HS-27A (cell line): ENCODE measurements at regions not wholly inside any gene's neighbourhood (a gene's known extent, or its start where the extent isn't known, plus 50 kb on each side); places are given as distances from the start of the nearest gene placed in this dataset.
"Not testable (repeated sequence)": the region's sequence is repeated elsewhere in the genome, so short reads cannot be mapped to it uniquely, and the experiment has no call there.

ENCODE experiments used
- DNase-seq: peaks from one replicate; pipeline ENCODE4 v3.0.0-alpha.2; 2012; ENCODE audit warnings: low read depth, missing footprints

- no peak for DNase-seq
These were observed 610.0 kb upstream of the LMO3 start for GRCh38 chr12:17215759-17216570.

GRCh38 chr12:17214929-17215328, 609.0 kb upstream of the LMO3 start:
- no peak for DNase-seq

GRCh38 chr12:17206553-17206952, 600.6 kb upstream of the LMO3 start:
- DNase-seq = no peak

GRCh38 chr12:17204289-17205054, 598.5 kb upstream of the LMO3 start:
- no peak for DNase-seq

- no peak for DNase-seq
These were observed 597.5 kb upstream of the LMO3 start for GRCh38 chr12:17203497-17203896.

GRCh38 chr12:17197971-17198370, 592.0 kb upstream of the LMO3 start:
- no peak for DNase-seq

GRCh38 chr12:17192721-17193120, 586.8 kb upstream of the LMO3 start:
- DNase-seq = no peak

GRCh38 chr12:17169726-17170471, 563.9 kb upstream of the LMO3 start:
- no peak for DNase-seq

- no peak for DNase-seq
These were observed 553.7 kb upstream of the LMO3 start for GRCh38 chr12:17159506-17160300.

GRCh38 chr12:17158201-17158600, 552.2 kb upstream of the LMO3 start:
- no peak for DNase-seq

- no peak for DNase-seq
These were observed 546.0 kb upstream of the LMO3 start for GRCh38 chr12:17151917-17152316.

GRCh38 chr12:17148706-17149105, 542.7 kb upstream of the LMO3 start:
- no peak for DNase-seq

- no peak for DNase-seq
These were observed 536.9 kb upstream of the LMO3 start for GRCh38 chr12:17142856-17143255.

GRCh38 chr12:17139931-17140330, 534.0 kb upstream of the LMO3 start:
- DNase-seq = no peak

- no peak for DNase-seq
These were observed 531.4 kb upstream of the LMO3 start for GRCh38 chr12:17137396-17137795.

GRCh38 chr12:17134315-17134714, 528.4 kb upstream of the LMO3 start:
- DNase-seq = no peak

GRCh38 chr12:17132336-17132735, 526.4 kb upstream of the LMO3 start:
- DNase-seq = no peak

- DNase-seq = not testable (repeated sequence)
These were observed 510.6 kb upstream of the LMO3 start for GRCh38 chr12:17116538-17116937.

- DNase-seq = no peak
These were observed 504.4 kb upstream of the LMO3 start for GRCh38 chr12:17110316-17110715.

GRCh38 chr12:17108877-17109541, 503.0 kb upstream of the LMO3 start:
- no peak for DNase-seq

GRCh38 chr12:17104801-17105200, 498.8 kb upstream of the LMO3 start:
- no peak for DNase-seq
